ENCODE measurements at regions not wholly inside any gene's neighbourhood (a gene's known extent, or its start where the extent isn't known, plus 50 kb on each side); places are given as distances from the start of the nearest gene placed in this dataset.

DNA sequence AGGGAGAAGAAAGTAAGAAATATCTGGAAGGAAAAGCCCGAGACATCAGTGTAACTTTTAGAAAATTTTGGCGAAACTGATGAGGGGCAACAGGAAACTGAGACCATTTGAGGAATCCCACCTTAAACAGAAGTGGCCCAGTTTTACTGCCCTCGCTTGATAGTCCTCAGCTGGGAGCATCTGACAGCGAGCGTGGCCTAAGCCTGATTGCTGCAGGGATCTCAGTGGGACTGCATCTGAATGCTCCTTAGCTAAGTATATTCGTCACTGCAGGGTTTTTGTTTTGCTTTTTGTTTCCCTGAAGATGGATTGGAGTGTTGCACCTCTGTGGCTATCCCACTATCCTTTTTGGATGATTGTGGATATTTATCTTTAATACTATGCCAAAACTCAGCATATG lies 262.7 kb upstream of the KLHL1 start:
- H2AFZ ChIP-seq, result no peak overlapping the region
- TF ChIP-seq EZH2phosphoT487 (IDR thresholded peaks at IDR 0.05; ENCODE audit: low read depth, severe bottlenecking, unreplicated experiment), result no peak
- no peak for TF ChIP-seq EZH2 (IDR thresholded peaks at IDR 0.05; ENCODE audit: borderline replicate concordance)
- TF ChIP-seq, protein P1, sequence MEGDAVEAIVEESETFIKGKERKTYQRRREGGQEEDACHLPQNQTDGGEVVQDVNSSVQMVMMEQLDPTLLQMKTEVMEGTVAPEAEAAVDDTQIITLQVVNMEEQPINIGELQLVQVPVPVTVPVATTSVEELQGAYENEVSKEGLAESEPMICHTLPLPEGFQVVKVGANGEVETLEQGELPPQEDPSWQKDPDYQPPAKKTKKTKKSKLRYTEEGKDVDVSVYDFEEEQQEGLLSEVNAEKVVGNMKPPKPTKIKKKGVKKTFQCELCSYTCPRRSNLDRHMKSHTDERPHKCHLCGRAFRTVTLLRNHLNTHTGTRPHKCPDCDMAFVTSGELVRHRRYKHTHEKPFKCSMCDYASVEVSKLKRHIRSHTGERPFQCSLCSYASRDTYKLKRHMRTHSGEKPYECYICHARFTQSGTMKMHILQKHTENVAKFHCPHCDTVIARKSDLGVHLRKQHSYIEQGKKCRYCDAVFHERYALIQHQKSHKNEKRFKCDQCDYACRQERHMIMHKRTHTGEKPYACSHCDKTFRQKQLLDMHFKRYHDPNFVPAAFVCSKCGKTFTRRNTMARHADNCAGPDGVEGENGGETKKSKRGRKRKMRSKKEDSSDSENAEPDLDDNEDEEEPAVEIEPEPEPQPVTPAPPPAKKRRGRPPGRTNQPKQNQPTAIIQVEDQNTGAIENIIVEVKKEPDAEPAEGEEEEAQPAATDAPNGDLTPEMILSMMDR (IDR thresholded peaks at IDR 0.05; ENCODE audit: poor library complexity), result no peak
- H3K4me1 ChIP-seq (ENCODE audit: insufficient read depth), result no peaks in the 10 kb centered on the region
- H3K27me3 ChIP-seq, result no peaks in the 10 kb centered on the region
- no peaks in the 10 kb centered on the region for H4K20me1 ChIP-seq (ENCODE audit: insufficient read depth, poor library complexity, severe bottlenecking)
- H3K9me2 ChIP-seq (replicated peaks; ENCODE audit: insufficient read depth), result no peaks in the 10 kb centered on the region
- H3K79me2 ChIP-seq, result no peaks in the 10 kb centered on the region
- H3K36me3 ChIP-seq (replicated peaks; ENCODE audit: insufficient read depth, low read depth), result no peaks in the 10 kb centered on the region
- no peak overlapping the region for H3K27ac ChIP-seq
- no peak overlapping the region for H3K4me3 ChIP-seq
- 82% methylated on average over 6 of the region's 6 CpGs for WGBS (ENCODE audit: low lambda C conversion rate, missing lambda C conversion rate)
- H3K9me3 ChIP-seq (ENCODE audit: low read depth), result no peaks in the 10 kb centered on the region
- H3K4me2 ChIP-seq, result no peak overlapping the region
- DNase-seq (ENCODE audit: low spot score), result no peak

DNA sequence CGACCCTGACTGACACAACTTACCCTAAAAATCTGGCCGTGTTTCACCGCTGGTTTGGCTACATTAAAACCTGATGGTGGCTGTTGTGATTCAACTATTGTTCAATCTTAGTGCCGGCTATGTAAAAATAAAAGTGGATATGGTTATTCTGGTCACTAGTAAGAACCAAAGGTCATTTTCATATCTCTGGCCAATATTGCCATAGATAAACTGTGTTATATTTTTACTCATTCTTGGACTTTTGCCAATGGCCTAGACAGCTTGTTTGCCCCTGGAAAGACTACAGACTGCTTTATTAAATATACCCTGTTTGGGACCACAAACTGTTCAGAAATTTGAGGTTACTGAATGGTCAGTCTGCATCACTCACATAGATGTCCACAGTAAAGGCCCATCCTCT lies 258.5 kb upstream of the KLHL1 start:
- H3K4me3 ChIP-seq, result no peak overlapping the region
- no peak overlapping the region for H3K4me2 ChIP-seq
- H3K27me3 ChIP-seq, result no peaks in the 10 kb centered on the region
- no peaks in the 10 kb centered on the region for H3K4me1 ChIP-seq (ENCODE audit: insufficient read depth)
- no peak for TF ChIP-seq EZH2phosphoT487 (IDR thresholded peaks at IDR 0.05; ENCODE audit: low read depth, severe bottlenecking, unreplicated experiment)
- TF ChIP-seq, protein P1 (IDR thresholded peaks at IDR 0.05; ENCODE audit: poor library complexity), result no peak
- no peak for TF ChIP-seq EZH2 (IDR thresholded peaks at IDR 0.05; ENCODE audit: borderline replicate concordance)
- no peaks in the 10 kb centered on the region for H3K36me3 ChIP-seq (replicated peaks; ENCODE audit: insufficient read depth, low read depth)
- H3K9me2 ChIP-seq (replicated peaks; ENCODE audit: insufficient read depth), result no peaks in the 10 kb centered on the region
- DNase-seq (ENCODE audit: low spot score), result no peak
- H4K20me1 ChIP-seq (ENCODE audit: insufficient read depth, poor library complexity, severe bottlenecking), result no peaks in the 10 kb centered on the region
- H3K79me2 ChIP-seq, result no peaks in the 10 kb centered on the region
- 91% methylated on average over 4 of the region's 4 CpGs for WGBS (ENCODE audit: low lambda C conversion rate, missing lambda C conversion rate)
- H2AFZ ChIP-seq, result no peak overlapping the region
- H3K9me3 ChIP-seq (ENCODE audit: low read depth), result no peaks in the 10 kb centered on the region
- no peak overlapping the region for H3K27ac ChIP-seq

DNA sequence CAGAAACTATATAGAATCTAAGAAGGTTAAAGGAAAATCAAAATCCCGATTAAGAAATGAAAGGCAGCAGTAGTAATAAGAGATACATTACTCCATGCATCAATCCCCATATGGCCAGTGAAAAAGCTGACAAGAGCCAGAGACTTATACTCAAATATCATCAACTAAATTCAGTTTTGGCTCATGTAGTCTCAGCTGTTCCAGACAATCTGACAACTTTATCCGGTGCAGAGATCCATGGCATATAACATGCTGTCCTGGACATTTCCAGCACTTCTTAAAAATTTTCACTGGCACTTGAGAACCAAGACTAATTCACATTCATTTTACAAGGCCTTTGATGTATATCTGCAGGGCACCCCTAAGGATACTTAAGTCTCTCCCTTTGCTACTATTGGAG lies 255.7 kb upstream of the KLHL1 start:
- Histone ChIP-seq H3K27me3 (no peaks in the 10 kb centered on the region), H3K9me2 (replicated peaks; ENCODE audit: insufficient read depth) (no peaks in the 10 kb centered on the region), H3K4me1 (ENCODE audit: insufficient read depth) (no peaks in the 10 kb centered on the region), H4K20me1 (ENCODE audit: insufficient read depth, poor library complexity, severe bottlenecking) (no peaks in the 10 kb centered on the region), H3K4me3 (no peak overlapping the region), H3K27ac (no peak overlapping the region), H2AFZ (no peak overlapping the region), H3K79me2 (no peaks in the 10 kb centered on the region), H3K4me2 (no peak overlapping the region), H3K36me3 (replicated peaks; ENCODE audit: insufficient read depth, low read depth) (no peaks in the 10 kb centered on the region), H3K9me3 (ENCODE audit: low read depth) (no peaks in the 10 kb centered on the region)
- TF ChIP-seq, protein P1 (IDR thresholded peaks at IDR 0.05; ENCODE audit: poor library complexity), result no peak
- TF ChIP-seq EZH2 (IDR thresholded peaks at IDR 0.05; ENCODE audit: borderline replicate concordance) (no peak), EZH2phosphoT487 (IDR thresholded peaks at IDR 0.05; ENCODE audit: low read depth, severe bottlenecking, unreplicated experiment) (no peak)
- DNase-seq (ENCODE audit: low spot score), result no peak
- whole genome bisulfite sequencing (ENCODE audit: low lambda C conversion rate, missing lambda C conversion rate), result 75% methylated on average over 2 of the region's 2 CpGs

Data from hepatocyte (in vitro differentiated cells).